Heart left ventricle (tissue), 13 donors: ENCODE measurements at regions not wholly inside any gene's neighbourhood (a gene's known extent, or its start where the extent isn't known, plus 50 kb on each side); places are given as distances from the start of the nearest gene placed in this dataset.

ENCODE experiments used
- CTCF ChIP-seq, 12 donors: fragments of 200-600 bp; sonication (generic) in 4 of 12; IDR thresholded peaks; one replicate each; pipeline versions ENCODE4 v1.5.0 to v1.8.0; 2018 to 2022; ENCODE audit warnings: antibody characterized with exemption in 12 of 12, mild to moderate bottlenecking in 5 of 12
- POLR2A ChIP-seq, 2 donors: fragments of 450-650 bp; IDR thresholded peaks; one replicate each; pipeline ENCODE4 v1.6.1; 2017; ENCODE audit warnings: antibody characterized with exemption in 2 of 2, mild to moderate bottlenecking in 2 of 2, moderate library complexity in 2 of 2
- donor health status: ischemic (EF 13 %, LVEDD 7.1; RV severe dilation, severe dysfunction).
- donor health status: DM: no; HTN: yes; CAD: no.
- donor health status: DM: no; HTN: no; CAD: no.
- donor health status: ischemic (EF 25% LVEDD 6.9; RV normal size, moderate dysfunction).
- donor health status: ischemic (EF 25% LVEDD 5.7; RV mildly dilated, moderate dysfunction).
- donor health status: ischemic (EF 35%, LVEDD 5.7; RV mildly dilated, moderate dysfunction).
- donor health status: nonischemic (EF 11% LVEDD 7.7; RV severe dilation, severe dysfunction).
- donor health status: DM: yes; HTN: yes; CAD: no.
- donor health status: PGD.
- donor health status: ischemic (EF 29% LVEDD 5.4; RV normal size, mild dysfunction).
- donor health status: nonischemic (EF 23%, LVEDD 6.1; RV moderate dilation, normal function).

- TF ChIP-seq CTCF (IDR thresholded peaks at IDR 0.05): no peak
- no peak for TF ChIP-seq POLR2A (IDR thresholded peaks at IDR 0.05)
These were observed 1592.7 kb downstream of the TECRL start for GRCh38 chr4:62816566-62816965.
